ENCODE measurements at regions not wholly inside any gene's neighbourhood (a gene's known extent, or its start where the extent isn't known, plus 50 kb on each side); places are given as distances from the start of the nearest gene placed in this dataset.

DNA sequence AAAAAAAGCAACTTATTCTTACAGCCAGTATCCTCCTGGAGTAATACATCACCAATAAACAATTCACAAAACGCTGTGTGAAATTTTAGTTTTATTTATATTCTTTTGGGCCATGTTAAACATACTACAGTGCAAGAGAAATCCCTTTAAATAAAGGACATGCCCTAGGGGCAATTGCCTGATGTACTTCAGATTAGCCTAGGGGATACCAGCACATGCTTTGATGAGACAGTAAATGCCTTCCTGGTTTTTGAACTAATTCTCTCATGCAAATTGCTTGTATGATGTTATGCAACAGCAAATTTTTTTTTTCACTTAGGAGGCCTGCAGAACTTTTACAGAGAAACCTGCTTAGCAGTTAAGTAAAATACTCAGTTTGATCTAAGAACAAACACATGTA, 711.9 kb upstream of the FRG1 start:
- H2AK5ac ChIP-seq (ENCODE audit: low read depth, low read length), result no peak overlapping the region
- ChIA-PET CTCF (no interaction called here), POLR2A (ENCODE audit: unreplicated experiment) (no interaction called here)
- H3K18ac ChIP-seq (ENCODE audit: low read depth, low read length), result no peak overlapping the region
- no peaks in the 10 kb centered on the region for H3K9me1 ChIP-seq (ENCODE audit: insufficient read depth, low read length)
- no peaks in the 10 kb centered on the region for H3K36me3 ChIP-seq (ENCODE audit: control insufficient read depth, insufficient read depth, low read length)
- in situ Hi-C loops (cut with MboI; ENCODE audit: low sequenced_read_pairs), result no loop called here
- no peak overlapping the region for H2BK20ac ChIP-seq (ENCODE audit: low read depth, low read length)
- no peaks in the 10 kb centered on the region for H3K4me1 ChIP-seq (ENCODE audit: control insufficient read depth, insufficient read depth, low read length)
- no peak overlapping the region for H2AFZ ChIP-seq (replicated peaks; ENCODE audit: low read length, poor library complexity)
- H3K27me3 ChIP-seq (ENCODE audit: control insufficient read depth, insufficient read depth, low read length), result no peaks in the 10 kb centered on the region
- dilution Hi-C loops (cut with HindIII; ENCODE audit: low sequenced_read_pairs, unreplicated experiment), result no loop called here
- intact Hi-C loops (cut with micrococcal nuclease), result no loop called here
- no CpG with 5 or more reads among the region's 1 CpG for WGBS, 2 experiments (ENCODE audit: extremely low coverage in 2 of 2, insufficient read length in 1 of 2)
- no peak overlapping the region for H3K4me2 ChIP-seq (ENCODE audit: low read depth, low read length)
- DNase-seq, result no peak
- H3K4ac ChIP-seq (ENCODE audit: low read depth, low read length), result no peak overlapping the region
- no peak overlapping the region for H4K8ac ChIP-seq (ENCODE audit: low read depth in 2 of 2, low read length in 2 of 2)
- no peaks in the 10 kb centered on the region for H3K9me3 ChIP-seq (ENCODE audit: control insufficient read depth, insufficient read depth, low read length)
- no peak overlapping the region for H3K9ac ChIP-seq (ENCODE audit: low read depth, low read length)
- H3K27ac ChIP-seq (ENCODE audit: insufficient read depth, low read length), result no peak overlapping the region
- no peak overlapping the region for H3K23ac ChIP-seq (ENCODE audit: low read depth, low read length)
- no peaks in the 10 kb centered on the region for H4K20me1 ChIP-seq (ENCODE audit: insufficient read depth, low read length)
- no peak overlapping the region for H3K56ac ChIP-seq (ENCODE audit: extremely low read depth, insufficient read depth, low read length)
- H3K79me1 ChIP-seq (ENCODE audit: low read depth in 1 of 2, low read length in 2 of 2), result no peaks in the 10 kb centered on the region
- H3K4me3 ChIP-seq (ENCODE audit: insufficient read depth, low read depth, low read length), result no peak overlapping the region
- no peak overlapping the region for H2BK120ac ChIP-seq (ENCODE audit: low read depth, low read length)
- ATAC-seq (ENCODE audit: low read depth), result no peak
- no peak overlapping the region for H2AK9ac ChIP-seq (replicated peaks; ENCODE audit: low read depth, low read length, poor library complexity)
- no peak overlapping the region for H4K91ac ChIP-seq (ENCODE audit: insufficient read depth, low read depth, low read length)
- TF ChIP-seq MAZ (IDR thresholded peaks at IDR 0.05; ENCODE audit: borderline replicate concordance, low read depth, low read length), result no peak
- no peak for TF ChIP-seq BHLHE40 (IDR thresholded peaks at IDR 0.05; ENCODE audit: low read depth, low read length)
- no peak for TF ChIP-seq FOS (IDR thresholded peaks at IDR 0.05; ENCODE audit: low read depth, low read length)
- no peak for TF ChIP-seq SMC3 (IDR thresholded peaks at IDR 0.05; ENCODE audit: low read depth, low read length)
- TF ChIP-seq NFE2L2 (IDR thresholded peaks at IDR 0.05; ENCODE audit: low read depth, low read length), result no peak
- TF ChIP-seq CEBPB (IDR thresholded peaks at IDR 0.05; ENCODE audit: low read depth, low read length), result no peak
- no peak for TF ChIP-seq RCOR1 (IDR thresholded peaks at IDR 0.05; ENCODE audit: insufficient replicate concordance, low read length)
- TF ChIP-seq MAFK (IDR thresholded peaks at IDR 0.05; ENCODE audit: low read depth, low read length), result no peak
- no peak overlapping the region for H2BK15ac ChIP-seq (ENCODE audit: low read depth, low read length)
- H2BK5ac ChIP-seq (ENCODE audit: low read depth, low read length, poor library complexity, severe bottlenecking), result no peak overlapping the region
- BruUV-seq (replicated peaks), result no TSS peak
- no peak overlapping the region for H3K14ac ChIP-seq (replicated peaks; ENCODE audit: low read depth, low read length)
- H4K5ac ChIP-seq (ENCODE audit: low read depth, low read length), result no peak overlapping the region

All from IMR-90 (cell line).